Middle frontal gyrus (tissue), 1 donor: ENCODE measurements at regions not wholly inside any gene's neighbourhood (a gene's known extent, or its start where the extent isn't known, plus 50 kb on each side); places are given as distances from the start of the nearest gene placed in this dataset.

Source experiments
- DNase-seq: peaks from one replicate; pipeline ENCODE4 v3.0.0-alpha.2; 2015; ENCODE audit warnings: low spot score; ENCODE audit errors: extremely low spot score

- DNase-seq, result no peak
Observed at GRCh38 chr14:61893371-61893940, 131.2 kb downstream of the SNAPC1 start.

- peak; percentile 61 for DNase-seq
Observed at GRCh38 chr14:61894452-61895077, 132.3 kb downstream of the SNAPC1 start.

- no peak for DNase-seq
Observed at GRCh38 chr14:61897300-61897699, 135.1 kb downstream of the SNAPC1 start.

GRCh38 chr14:61898568-61898967 lies 136.3 kb downstream of the SNAPC1 start:
- DNase-seq, result no peak

- DNase-seq, result no peak
Observed at GRCh38 chr14:61899497-61899896, 137.3 kb downstream of the SNAPC1 start.

- DNase-seq, result no peak
Observed at GRCh38 chr14:61904946-61905345, 142.7 kb downstream of the SNAPC1 start.

- no peak for DNase-seq
Observed at GRCh38 chr14:61911574-61911973, 149.4 kb downstream of the SNAPC1 start.

GRCh38 chr14:61918998-61919397 lies 156.8 kb downstream of the SNAPC1 start:
- no peak for DNase-seq

GRCh38 chr14:61923348-61923747 lies 161.1 kb downstream of the SNAPC1 start:
- DNase-seq, result no peak

- no peak for DNase-seq
Observed at GRCh38 chr14:61925043-61925442, 162.8 kb downstream of the SNAPC1 start.

- no peak for DNase-seq
Observed at GRCh38 chr14:61925732-61926435, 163.7 kb downstream of the SNAPC1 start.

- DNase-seq, result no peak
Observed at GRCh38 chr14:61927060-61927459, 164.8 kb downstream of the SNAPC1 start.

GRCh38 chr14:61927520-61927919 lies 165.3 kb downstream of the SNAPC1 start:
- DNase-seq, result no peak

GRCh38 chr14:61928300-61928699 lies 166.1 kb downstream of the SNAPC1 start:
- no peak for DNase-seq

GRCh38 chr14:61928701-61929100 lies 166.5 kb downstream of the SNAPC1 start:
- no peak for DNase-seq

GRCh38 chr14:61929651-61930050 lies 167.4 kb downstream of the SNAPC1 start:
- DNase-seq, result no peak

- DNase-seq, result no peak
Observed at GRCh38 chr14:61930101-61930857, 168.1 kb downstream of the SNAPC1 start.

GRCh38 chr14:61932974-61933373 lies 170.8 kb downstream of the SNAPC1 start:
- DNase-seq, result no peak

- DNase-seq, result no peak
Observed at GRCh38 chr14:61934385-61934784, 172.2 kb downstream of the SNAPC1 start.

- no peak for DNase-seq
Observed at GRCh38 chr14:61939776-61940175, 177.6 kb downstream of the SNAPC1 start.

- DNase-seq, result no peak
Observed at GRCh38 chr14:61940666-61941420, 178.6 kb downstream of the SNAPC1 start.
